NB4 (cell line): ENCODE measurements at regions not wholly inside any gene's neighbourhood (a gene's known extent, or its start where the extent isn't known, plus 50 kb on each side); places are given as distances from the start of the nearest gene placed in this dataset.
"Not testable (repeated sequence)": the region's sequence is repeated elsewhere in the genome, so short reads cannot be mapped to it uniquely, and the experiment has no call there.

Source experiments
- CTCF ChIP-seq: IDR thresholded peaks from one replicate; pipeline ENCODE4 v1.5.1; 2012; ENCODE audit warnings: low read depth, low read length
- MAX ChIP-seq: IDR thresholded peaks from 2 replicates; pipeline ENCODE4 v1.6.1; 2011; ENCODE audit warnings: low read depth, low read length
- POLR2A ChIP-seq: IDR thresholded peaks from 2 replicates; pipeline ENCODE4 v1.6.1; 2011; ENCODE audit warnings: mild to moderate bottlenecking; ENCODE audit not compliant: insufficient read length; ENCODE audit errors: extremely low read depth

GRCh38 chr7:128614812-128615211 is 57.3 kb upstream of the GARIN1A start:
- TF ChIP-seq POLR2A, CTCF, MAX: not testable (repeated sequence)
